SK-N-SH treated with all-trans-retinoic acid at 6 μM for 48 hours (cell line): ENCODE measurements at regions not wholly inside any gene's neighbourhood (a gene's known extent, or its start where the extent isn't known, plus 50 kb on each side); places are given as distances from the start of the nearest gene placed in this dataset.

Experiments
- ATAC-seq: fragments of 200-7000 bp; cut with Tn5 transposase; 3 replicates; pipeline ENCODE4 v1.9.1; 2020; ENCODE audit warnings: mild to moderate bottlenecking, moderate library complexity
- ARNTL ChIP-seq: fragments of 450-650 bp; formaldehyde crosslinking; IDR thresholded peaks from 2 replicates; pipeline ENCODE4 v1.5.0; 2020; ENCODE audit warnings: low read depth, mild to moderate bottlenecking, moderate library complexity, borderline replicate concordance
- BACH2 ChIP-seq: fragments of 250-450 bp; sonication (Bioruptor Pico); IDR thresholded peaks from 2 replicates; pipeline ENCODE4 v1.9.0; 2021; ENCODE audit warnings: mild to moderate bottlenecking, borderline replicate concordance
- CSDC2 ChIP-seq: fragments of 250-450 bp; sonication (Bioruptor Pico); IDR thresholded peaks from 2 replicates; pipeline ENCODE4 v1.5.0; 2020; ENCODE audit warnings: mild to moderate bottlenecking, moderate library complexity
- ESRRG ChIP-seq: fragments of 250-450 bp; sonication (Bioruptor Pico); IDR thresholded peaks from 2 replicates; pipeline ENCODE4 v1.6.1; 2021; ENCODE audit warnings: mild to moderate bottlenecking
- GLIS3 ChIP-seq: fragments of 250-450 bp; sonication (Bioruptor Pico); IDR thresholded peaks from 2 replicates; pipeline ENCODE4 v1.5.0; 2020; ENCODE audit warnings: mild to moderate bottlenecking, moderate library complexity
- OSR1 ChIP-seq: fragments of 250-450 bp; sonication (Bioruptor Pico); IDR thresholded peaks from 2 replicates; pipeline ENCODE4 v1.8.0; 2022; ENCODE audit warnings: moderate library complexity, mild to moderate bottlenecking, inconsistent platforms
- POU6F1 ChIP-seq: fragments of 250-450 bp; sonication (Bioruptor Pico); IDR thresholded peaks from 2 replicates; pipeline ENCODE4 v1.8.0; 2021; ENCODE audit warnings: low read depth, mild to moderate bottlenecking, moderate library complexity, borderline replicate concordance
- RARB ChIP-seq: fragments of 250-450 bp; sonication (Bioruptor Pico); IDR thresholded peaks from 2 replicates; pipeline ENCODE4 v1.8.0; 2021; ENCODE audit warnings: mild to moderate bottlenecking, moderate library complexity
- SNAI2 ChIP-seq: fragments of 250-450 bp; sonication (Bioruptor Pico); IDR thresholded peaks from 2 replicates; pipeline ENCODE4 v1.5.0; 2020; ENCODE audit warnings: mild to moderate bottlenecking, moderate library complexity
- TOX ChIP-seq: fragments of 250-450 bp; sonication (Bioruptor Pico); IDR thresholded peaks from 2 replicates; pipeline ENCODE4 v1.8.0; 2021; ENCODE audit warnings: mild to moderate bottlenecking, moderate library complexity, borderline replicate concordance
- TSHZ2 ChIP-seq: fragments of 250-450 bp; sonication (Bioruptor Pico); IDR thresholded peaks from 2 replicates; pipeline ENCODE4 v1.5.0; 2020; ENCODE audit warnings: mild to moderate bottlenecking, moderate library complexity
- ZC3H10 ChIP-seq: fragments of 250-450 bp; sonication (Bioruptor Pico); IDR thresholded peaks from 2 replicates; pipeline ENCODE4 v1.5.1; 2021; ENCODE audit warnings: mild to moderate bottlenecking, moderate library complexity
- ZFP3 ChIP-seq: fragments of 250-450 bp; sonication (Bioruptor Pico); IDR thresholded peaks from 2 replicates; pipeline ENCODE4 v1.5.0; 2020; ENCODE audit warnings: mild to moderate bottlenecking, moderate library complexity
- ZFP30 ChIP-seq: fragments of 450-650 bp; formaldehyde crosslinking; IDR thresholded peaks from 2 replicates; pipeline ENCODE4 v1.5.0; 2022; ENCODE audit warnings: mild to moderate bottlenecking, moderate library complexity
- ZNF565 ChIP-seq: fragments of 450-650 bp; formaldehyde crosslinking; conservative IDR thresholded peaks from 2 replicates; pipeline ENCODE4 v1.5.0; 2020; ENCODE audit warnings: low read depth, mild to moderate bottlenecking, moderate library complexity
- ZNF70 ChIP-seq: fragments of 450-650 bp; formaldehyde crosslinking; IDR thresholded peaks from 2 replicates; pipeline ENCODE4 v1.5.0; 2020; ENCODE audit warnings: mild to moderate bottlenecking, moderate library complexity
- ZNF8 ChIP-seq: fragments of 450-650 bp; formaldehyde crosslinking; IDR thresholded peaks from 2 replicates; pipeline ENCODE4 v1.5.0; 2020; ENCODE audit warnings: mild to moderate bottlenecking, moderate library complexity
- TF ChIP-seq, protein P1 (sequence below): fragments of 250-450 bp; sonication (Bioruptor Pico); IDR thresholded peaks from 2 replicates; pipeline ENCODE4 v1.5.1; 2021; ENCODE audit warnings: mild to moderate bottlenecking, moderate library complexity
- TF ChIP-seq, protein P2 (sequence below): fragments of 250-450 bp; sonication (Bioruptor Pico); IDR thresholded peaks from 2 replicates; pipeline ENCODE4 v1.8.0; 2020; ENCODE audit warnings: mild to moderate bottlenecking, moderate library complexity, borderline replicate concordance
- TF ChIP-seq, protein P3 (sequence below): fragments of 250-450 bp; sonication (Bioruptor Pico); IDR thresholded peaks from 2 replicates; pipeline ENCODE4 v1.5.1; 2020; ENCODE audit warnings: low read depth, mild to moderate bottlenecking, moderate library complexity

DNA sequence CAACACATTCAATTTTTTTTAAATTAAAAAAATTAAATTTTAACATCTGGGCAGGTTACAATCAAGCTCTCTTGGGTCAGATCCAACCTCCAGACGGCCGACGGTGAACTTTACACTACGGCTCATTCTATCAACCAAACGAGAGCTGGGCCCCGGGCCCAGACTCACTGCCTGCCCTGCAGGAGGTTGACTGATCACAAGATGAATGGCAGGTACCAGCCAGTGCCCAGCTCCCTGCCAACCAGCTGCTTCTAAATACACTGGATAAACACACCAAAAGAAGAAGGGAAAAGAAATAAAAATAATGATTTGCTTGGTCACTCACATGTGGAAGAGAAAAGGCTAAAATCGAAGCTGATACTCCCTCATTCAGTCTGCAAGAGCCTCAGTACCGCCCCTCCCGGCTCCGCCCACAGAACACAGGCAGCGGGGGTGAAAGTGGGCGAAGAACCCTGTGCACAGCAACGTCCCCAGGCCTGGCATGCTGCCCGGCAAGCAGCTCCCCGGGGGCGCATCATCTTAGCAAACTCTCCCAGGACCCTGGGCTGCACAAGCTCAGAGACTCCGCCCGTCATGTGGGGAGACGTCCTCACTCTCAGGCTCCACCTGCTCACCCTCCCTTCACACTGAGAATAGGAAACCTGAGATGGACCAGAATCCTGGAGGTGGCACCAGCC is 303.4 kb downstream of the SHANK2 start:
- no peak for ATAC-seq
- no peak for TF ChIP-seq RARB (CRISPR knock-in tag)
- no peak for TF ChIP-seq ZFP3
- TF ChIP-seq, protein P1, sequence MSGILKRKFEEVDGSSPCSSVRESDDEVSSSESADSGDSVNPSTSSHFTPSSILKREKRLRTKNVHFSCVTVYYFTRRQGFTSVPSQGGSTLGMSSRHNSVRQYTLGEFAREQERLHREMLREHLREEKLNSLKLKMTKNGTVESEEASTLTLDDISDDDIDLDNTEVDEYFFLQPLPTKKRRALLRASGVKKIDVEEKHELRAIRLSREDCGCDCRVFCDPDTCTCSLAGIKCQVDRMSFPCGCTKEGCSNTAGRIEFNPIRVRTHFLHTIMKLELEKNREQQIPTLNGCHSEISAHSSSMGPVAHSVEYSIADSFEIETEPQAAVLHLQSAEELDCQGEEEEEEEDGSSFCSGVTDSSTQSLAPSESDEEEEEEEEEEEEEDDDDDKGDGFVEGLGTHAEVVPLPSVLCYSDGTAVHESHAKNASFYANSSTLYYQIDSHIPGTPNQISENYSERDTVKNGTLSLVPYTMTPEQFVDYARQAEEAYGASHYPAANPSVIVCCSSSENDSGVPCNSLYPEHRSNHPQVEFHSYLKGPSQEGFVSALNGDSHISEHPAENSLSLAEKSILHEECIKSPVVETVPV = no peak
- TF ChIP-seq ZC3H10 (CRISPR knock-in tag) = no peak
- TF ChIP-seq SNAI2 (CRISPR knock-in tag) = no peak
- TF ChIP-seq ZFP30 (CRISPR knock-in tag) = no peak
- TF ChIP-seq, protein P2, sequence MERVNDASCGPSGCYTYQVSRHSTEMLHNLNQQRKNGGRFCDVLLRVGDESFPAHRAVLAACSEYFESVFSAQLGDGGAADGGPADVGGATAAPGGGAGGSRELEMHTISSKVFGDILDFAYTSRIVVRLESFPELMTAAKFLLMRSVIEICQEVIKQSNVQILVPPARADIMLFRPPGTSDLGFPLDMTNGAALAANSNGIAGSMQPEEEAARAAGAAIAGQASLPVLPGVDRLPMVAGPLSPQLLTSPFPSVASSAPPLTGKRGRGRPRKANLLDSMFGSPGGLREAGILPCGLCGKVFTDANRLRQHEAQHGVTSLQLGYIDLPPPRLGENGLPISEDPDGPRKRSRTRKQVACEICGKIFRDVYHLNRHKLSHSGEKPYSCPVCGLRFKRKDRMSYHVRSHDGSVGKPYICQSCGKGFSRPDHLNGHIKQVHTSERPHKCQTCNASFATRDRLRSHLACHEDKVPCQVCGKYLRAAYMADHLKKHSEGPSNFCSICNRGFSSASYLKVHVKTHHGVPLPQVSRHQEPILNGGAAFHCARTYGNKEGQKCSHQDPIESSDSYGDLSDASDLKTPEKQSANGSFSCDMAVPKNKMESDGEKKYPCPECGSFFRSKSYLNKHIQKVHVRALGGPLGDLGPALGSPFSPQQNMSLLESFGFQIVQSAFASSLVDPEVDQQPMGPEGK = no peak
- no peak for TF ChIP-seq ZNF70 (CRISPR knock-in tag)
- TF ChIP-seq, protein P3, sequence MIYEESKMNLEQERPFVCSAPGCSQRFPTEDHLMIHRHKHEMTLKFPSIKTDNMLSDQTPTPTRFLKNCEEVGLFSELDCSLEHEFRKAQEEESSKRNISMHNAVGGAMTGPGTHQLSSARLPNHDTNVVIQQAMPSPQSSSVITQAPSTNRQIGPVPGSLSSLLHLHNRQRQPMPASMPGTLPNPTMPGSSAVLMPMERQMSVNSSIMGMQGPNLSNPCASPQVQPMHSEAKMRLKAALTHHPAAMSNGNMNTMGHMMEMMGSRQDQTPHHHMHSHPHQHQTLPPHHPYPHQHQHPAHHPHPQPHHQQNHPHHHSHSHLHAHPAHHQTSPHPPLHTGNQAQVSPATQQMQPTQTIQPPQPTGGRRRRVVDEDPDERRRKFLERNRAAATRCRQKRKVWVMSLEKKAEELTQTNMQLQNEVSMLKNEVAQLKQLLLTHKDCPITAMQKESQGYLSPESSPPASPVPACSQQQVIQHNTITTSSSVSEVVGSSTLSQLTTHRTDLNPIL (CRISPR knock-in tag) = no peak
- no peak for TF ChIP-seq TOX
- TF ChIP-seq BACH2 = no peak
- TF ChIP-seq POU6F1 = no peak
- TF ChIP-seq CSDC2 (CRISPR knock-in tag) = no peak

DNA sequence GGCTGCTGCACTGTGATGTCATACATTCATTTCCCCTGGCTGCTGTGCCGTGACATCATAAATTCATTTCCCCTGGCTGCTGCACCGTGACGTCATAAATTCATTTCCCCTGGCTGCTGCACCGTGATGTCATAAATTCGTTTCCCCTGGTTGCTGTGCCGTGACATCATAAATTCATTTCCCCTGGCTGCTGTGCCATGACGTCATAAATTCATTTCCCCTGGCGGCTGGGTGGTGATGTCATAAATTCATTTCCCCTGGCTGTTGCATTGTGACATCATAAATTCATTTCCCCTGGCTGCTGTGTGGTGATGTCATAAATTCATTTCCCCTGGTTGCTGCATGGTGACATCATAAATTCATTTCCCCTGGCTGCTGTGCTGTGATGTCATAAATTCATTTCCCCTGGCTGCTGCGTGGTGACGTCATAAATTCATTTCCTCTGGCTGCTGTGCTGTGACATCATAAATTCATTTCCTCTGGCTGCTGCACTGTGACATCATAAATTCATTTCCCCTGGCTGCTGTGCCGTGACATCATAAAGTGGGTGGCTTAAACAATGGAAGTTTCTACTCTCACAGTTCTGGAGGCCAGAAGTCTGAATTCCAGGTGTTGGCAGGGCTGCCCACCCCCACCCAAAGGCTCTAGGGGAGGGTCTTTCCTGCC is 301.1 kb downstream of the SHANK2 start:
- TF ChIP-seq ZNF70 (CRISPR knock-in tag) = no peak
- ATAC-seq = no peak

DNA sequence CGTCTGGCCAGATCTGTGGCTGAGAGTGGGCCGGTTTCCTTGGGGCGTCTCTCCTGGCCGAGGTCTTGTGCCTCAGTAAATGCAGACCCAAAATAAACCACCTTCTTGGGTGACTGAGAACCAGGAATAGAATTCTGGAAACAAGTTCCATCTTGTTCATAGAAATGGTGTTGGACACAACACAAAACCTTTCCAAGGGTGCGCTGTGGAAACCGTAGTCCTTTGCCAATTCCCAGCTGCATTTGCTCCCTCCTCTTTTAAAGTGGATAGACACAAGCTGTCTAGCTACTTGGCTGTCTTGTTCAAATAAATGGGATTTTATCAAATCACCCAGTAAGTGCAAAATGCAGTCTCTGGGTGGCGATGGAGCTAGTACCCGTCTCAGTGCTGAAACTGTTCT is 300.2 kb downstream of the SHANK2 start:
- TF ChIP-seq ESRRG (CRISPR knock-in tag) (no peak), TSHZ2 (CRISPR knock-in tag) (no peak), CSDC2 (CRISPR knock-in tag) (no peak), ZNF8 (CRISPR knock-in tag) (no peak), ZNF565 (CRISPR knock-in tag) (no peak)
- ATAC-seq = no peak

DNA sequence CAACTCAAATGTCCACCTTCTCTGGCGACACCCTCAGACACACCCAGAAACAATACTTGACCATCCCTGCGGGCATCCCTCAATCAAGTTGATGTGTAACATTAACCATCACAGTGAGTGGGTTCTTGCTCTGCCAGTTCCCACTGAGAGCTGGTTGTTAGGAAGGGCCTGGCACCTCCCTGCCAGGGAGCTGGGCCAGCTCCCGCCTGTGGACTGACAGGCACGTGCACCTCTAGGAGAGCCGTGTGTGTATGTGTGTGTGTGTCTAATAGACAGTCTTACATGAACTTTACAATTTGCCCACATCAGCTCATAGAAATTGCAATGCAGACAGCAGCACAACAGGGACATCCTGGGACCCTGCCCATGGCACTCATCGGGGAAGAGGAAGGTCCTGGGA is 298.7 kb downstream of the SHANK2 start:
- no peak for ATAC-seq
- no peak for TF ChIP-seq CSDC2 (CRISPR knock-in tag)
- no peak for TF ChIP-seq RARB (CRISPR knock-in tag)
- TF ChIP-seq SNAI2 (CRISPR knock-in tag) = no peak
- TF ChIP-seq, protein P2 = no peak
- TF ChIP-seq, protein P3 (CRISPR knock-in tag) = no peak
- no peak for TF ChIP-seq OSR1 (CRISPR knock-in tag)
- TF ChIP-seq ZNF8 (CRISPR knock-in tag) = no peak
- no peak for TF ChIP-seq ARNTL (CRISPR knock-in tag)
- TF ChIP-seq GLIS3 (CRISPR knock-in tag) = no peak
- TF ChIP-seq ZFP3 = no peak
- TF ChIP-seq, protein P1 = no peak
- no peak for TF ChIP-seq ZFP30 (CRISPR knock-in tag)
- TF ChIP-seq ZNF70 (CRISPR knock-in tag) = no peak
- no peak for TF ChIP-seq ZC3H10 (CRISPR knock-in tag)
- no peak for TF ChIP-seq TOX
